A673 (cell line): ENCODE measurements at regions not wholly inside any gene's neighbourhood (a gene's known extent, or its start where the extent isn't known, plus 50 kb on each side); places are given as distances from the start of the nearest gene placed in this dataset.

Experiments used
- EZH2 ChIP-seq: fragments of 200-600 bp; sonication (generic); IDR thresholded peaks from 2 replicates; pipeline ENCODE4 v1.6.1; 2017; ENCODE audit warnings: borderline replicate concordance, low read depth, mild to moderate bottlenecking, mixed read lengths, antibody characterized with exemption, low read length; ENCODE audit not compliant: poor library complexity, severe bottlenecking
- TF ChIP-seq, protein P1 (sequence below): fragments of 300-800, 200-600 bp; sonication (generic); conservative IDR thresholded peaks from 2 replicates; pipeline ENCODE4 v1.5.1; 2017; ENCODE audit warnings: low read depth, mild to moderate bottlenecking, antibody characterized with exemption, low read length, moderate library complexity, mixed read lengths

GRCh38 chr20:10976051-10976450 is 302.3 kb upstream of the JAG1 start:
- TF ChIP-seq, protein P1, sequence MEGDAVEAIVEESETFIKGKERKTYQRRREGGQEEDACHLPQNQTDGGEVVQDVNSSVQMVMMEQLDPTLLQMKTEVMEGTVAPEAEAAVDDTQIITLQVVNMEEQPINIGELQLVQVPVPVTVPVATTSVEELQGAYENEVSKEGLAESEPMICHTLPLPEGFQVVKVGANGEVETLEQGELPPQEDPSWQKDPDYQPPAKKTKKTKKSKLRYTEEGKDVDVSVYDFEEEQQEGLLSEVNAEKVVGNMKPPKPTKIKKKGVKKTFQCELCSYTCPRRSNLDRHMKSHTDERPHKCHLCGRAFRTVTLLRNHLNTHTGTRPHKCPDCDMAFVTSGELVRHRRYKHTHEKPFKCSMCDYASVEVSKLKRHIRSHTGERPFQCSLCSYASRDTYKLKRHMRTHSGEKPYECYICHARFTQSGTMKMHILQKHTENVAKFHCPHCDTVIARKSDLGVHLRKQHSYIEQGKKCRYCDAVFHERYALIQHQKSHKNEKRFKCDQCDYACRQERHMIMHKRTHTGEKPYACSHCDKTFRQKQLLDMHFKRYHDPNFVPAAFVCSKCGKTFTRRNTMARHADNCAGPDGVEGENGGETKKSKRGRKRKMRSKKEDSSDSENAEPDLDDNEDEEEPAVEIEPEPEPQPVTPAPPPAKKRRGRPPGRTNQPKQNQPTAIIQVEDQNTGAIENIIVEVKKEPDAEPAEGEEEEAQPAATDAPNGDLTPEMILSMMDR: no peak
- no peak for TF ChIP-seq EZH2
